Fibroblast of villous mesenchyme (primary cell): ENCODE measurements at regions not wholly inside any gene's neighbourhood (a gene's known extent, or its start where the extent isn't known, plus 50 kb on each side); places are given as distances from the start of the nearest gene placed in this dataset.

Experiments
- DNase-seq: peaks from one replicate; pipeline ENCODE4 v3.0.0-alpha.2; 2010; ENCODE audit warnings: low read depth
- H3K4me3 ChIP-seq: 2 replicates; pipeline ENCODE4 v1.5.1; 2011; ENCODE audit warnings: low read depth, mild to moderate bottlenecking, low read length
- TF ChIP-seq, protein P1 (sequence below): IDR thresholded peaks from 2 replicates; pipeline ENCODE4 v1.5.1; 2012; ENCODE audit warnings: low read depth, mild to moderate bottlenecking, low read length; ENCODE audit not compliant: insufficient read depth

DNA sequence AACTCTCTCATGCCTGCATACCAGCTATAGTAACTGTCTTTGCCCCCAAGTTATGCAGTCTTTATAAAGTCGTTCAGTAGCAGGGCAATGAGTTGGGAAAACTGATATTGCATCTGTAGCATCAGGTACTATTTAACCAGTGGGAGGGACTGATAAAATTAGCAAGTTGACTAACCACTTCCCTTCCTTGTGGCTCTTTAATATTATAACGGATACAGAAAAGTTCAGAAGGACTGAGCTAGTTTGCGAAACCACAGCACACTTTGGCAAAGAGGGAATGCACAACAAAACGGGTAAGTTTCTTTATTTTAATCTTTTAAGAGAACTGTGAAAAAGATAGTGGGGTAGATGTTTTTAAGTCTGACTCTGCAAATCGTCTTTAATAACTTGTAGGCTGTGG is 205.3 kb upstream of the HDAC9 start:
- H3K4me3 ChIP-seq: no peak overlapping the region
- no peak for DNase-seq
- TF ChIP-seq, protein P1, sequence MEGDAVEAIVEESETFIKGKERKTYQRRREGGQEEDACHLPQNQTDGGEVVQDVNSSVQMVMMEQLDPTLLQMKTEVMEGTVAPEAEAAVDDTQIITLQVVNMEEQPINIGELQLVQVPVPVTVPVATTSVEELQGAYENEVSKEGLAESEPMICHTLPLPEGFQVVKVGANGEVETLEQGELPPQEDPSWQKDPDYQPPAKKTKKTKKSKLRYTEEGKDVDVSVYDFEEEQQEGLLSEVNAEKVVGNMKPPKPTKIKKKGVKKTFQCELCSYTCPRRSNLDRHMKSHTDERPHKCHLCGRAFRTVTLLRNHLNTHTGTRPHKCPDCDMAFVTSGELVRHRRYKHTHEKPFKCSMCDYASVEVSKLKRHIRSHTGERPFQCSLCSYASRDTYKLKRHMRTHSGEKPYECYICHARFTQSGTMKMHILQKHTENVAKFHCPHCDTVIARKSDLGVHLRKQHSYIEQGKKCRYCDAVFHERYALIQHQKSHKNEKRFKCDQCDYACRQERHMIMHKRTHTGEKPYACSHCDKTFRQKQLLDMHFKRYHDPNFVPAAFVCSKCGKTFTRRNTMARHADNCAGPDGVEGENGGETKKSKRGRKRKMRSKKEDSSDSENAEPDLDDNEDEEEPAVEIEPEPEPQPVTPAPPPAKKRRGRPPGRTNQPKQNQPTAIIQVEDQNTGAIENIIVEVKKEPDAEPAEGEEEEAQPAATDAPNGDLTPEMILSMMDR: no peak

- H3K4me3 ChIP-seq: no peak overlapping the region
- TF ChIP-seq, protein P1: no peak
- no peak for DNase-seq
These were observed 204.7 kb upstream of the HDAC9 start for GRCh38 chr7:18290865-18291264.

GRCh38 chr7:18292584-18292983 is 203.0 kb upstream of the HDAC9 start:
- TF ChIP-seq, protein P1: no peak
- DNase-seq: no peak
- no peak overlapping the region for H3K4me3 ChIP-seq

DNA sequence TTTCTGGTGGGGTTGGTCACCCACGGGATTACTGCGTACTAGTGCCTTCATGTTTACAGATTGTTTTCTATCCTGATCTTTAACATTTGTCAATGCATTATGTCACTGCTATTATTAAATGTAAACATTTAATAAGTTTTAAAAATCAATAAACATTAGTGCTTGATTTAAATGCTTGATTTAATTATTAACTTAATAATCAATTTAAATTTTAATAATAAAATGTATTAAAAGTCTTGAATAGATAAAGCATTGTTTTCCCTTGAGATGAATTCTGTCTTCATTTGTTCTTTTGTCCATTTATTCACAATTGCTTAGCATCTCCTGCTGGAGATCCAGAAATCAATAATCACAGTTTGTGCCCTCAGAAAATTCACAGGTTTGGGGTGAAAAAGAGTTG is 201.8 kb upstream of the HDAC9 start:
- no peak overlapping the region for H3K4me3 ChIP-seq
- TF ChIP-seq, protein P1: no peak
- no peak for DNase-seq

DNA sequence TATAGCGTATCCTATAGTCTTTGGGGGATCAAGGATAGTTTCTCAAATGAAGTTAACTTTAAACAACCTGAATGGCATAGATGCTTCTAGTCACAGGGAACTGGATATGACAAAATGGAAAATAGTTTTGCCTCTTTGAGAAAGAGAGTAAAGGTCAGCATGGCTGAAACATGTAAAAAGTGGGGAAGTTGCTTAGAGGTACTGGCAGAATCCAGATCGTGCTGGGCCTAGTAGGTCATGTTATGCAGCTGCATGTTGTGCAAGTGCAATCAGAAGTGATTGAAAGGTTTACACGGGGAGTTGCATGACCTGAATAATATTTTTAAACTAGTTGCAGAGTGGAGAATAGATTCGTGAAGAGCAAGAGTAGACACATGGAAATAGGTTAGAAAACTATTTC is 201.1 kb upstream of the HDAC9 start:
- no peak overlapping the region for H3K4me3 ChIP-seq
- TF ChIP-seq, protein P1: no peak
- no peak for DNase-seq

DNA sequence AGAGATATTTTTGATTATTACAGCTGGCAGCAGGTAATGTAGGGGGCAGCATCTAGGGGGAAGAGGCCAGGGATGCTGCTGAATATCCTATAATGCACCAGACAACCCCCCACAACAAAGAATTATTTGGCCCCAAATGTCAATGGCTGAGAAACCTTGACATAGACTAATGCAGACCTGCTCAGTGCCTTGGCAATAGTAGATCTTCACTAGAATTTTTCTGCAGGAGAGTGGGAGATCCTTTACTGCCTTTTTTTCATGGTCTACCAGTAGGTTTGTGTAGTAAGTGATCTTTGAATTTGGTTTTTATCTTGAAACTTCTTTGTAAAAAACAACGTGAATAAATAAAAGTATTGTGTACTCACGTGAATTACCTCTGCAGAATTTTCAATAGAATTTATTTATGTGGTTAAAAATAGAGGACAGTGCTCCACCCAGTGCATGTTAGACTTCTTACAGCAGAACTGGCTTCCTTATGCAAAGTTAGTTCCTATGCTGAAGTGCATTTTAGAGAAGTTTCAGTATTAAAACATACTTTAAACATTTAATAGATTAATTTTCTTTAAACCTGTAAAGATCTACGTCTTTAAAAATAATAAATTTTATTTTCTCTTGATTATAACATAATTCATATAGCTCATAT is 199.6 kb upstream of the HDAC9 start:
- TF ChIP-seq, protein P1: no peak
- no peak overlapping the region for H3K4me3 ChIP-seq
- no peak for DNase-seq

DNA sequence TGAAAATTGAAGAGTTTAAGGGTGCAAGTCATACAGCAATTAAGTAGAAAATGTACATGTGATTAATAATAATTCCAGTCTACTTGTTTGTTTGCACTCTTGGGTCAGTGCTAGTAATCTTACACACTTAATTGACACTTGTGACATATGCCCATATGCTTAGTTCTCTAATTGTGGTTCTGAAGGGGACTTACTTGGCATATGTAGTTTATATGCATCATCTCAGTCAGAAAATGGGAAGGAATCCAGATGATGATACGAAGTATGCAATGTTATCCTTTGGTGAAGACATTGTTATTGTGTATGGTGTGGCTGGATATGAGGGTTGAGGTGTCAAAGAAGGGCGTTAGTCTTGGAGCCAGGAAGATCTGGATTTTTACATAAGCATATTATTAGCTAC is 193.5 kb upstream of the HDAC9 start:
- DNase-seq: no peak
- H3K4me3 ChIP-seq: no peak overlapping the region
- TF ChIP-seq, protein P1: no peak
